ENCODE measurements at regions not wholly inside any gene's neighbourhood (a gene's known extent, or its start where the extent isn't known, plus 50 kb on each side); places are given as distances from the start of the nearest gene placed in this dataset.

DNA sequence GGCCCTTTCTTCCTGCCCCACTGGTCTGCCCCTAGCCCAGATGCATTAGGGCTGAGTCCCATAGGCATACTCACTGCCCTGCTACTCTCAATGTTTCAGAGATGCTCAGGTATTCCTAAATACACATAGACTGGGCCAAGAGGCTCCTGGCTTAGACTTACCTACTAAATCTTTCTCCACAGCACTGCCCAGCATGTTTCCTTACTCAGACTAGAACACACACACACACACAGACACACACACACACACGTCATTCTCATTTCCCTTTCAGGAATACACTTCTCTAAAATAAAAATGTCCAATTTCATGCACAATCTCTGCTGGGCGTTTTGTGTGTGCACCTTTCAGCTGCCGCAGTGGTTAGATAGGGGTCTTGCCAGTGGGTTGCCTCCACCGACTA, 175.7 kb downstream of the FAM43A start:
- ChIA-PET POLR2A (no interaction called here), CTCF (interaction anchor here (0.8 to 1.3 kb wide), 6 partner anchors 48 to 410 kb away, joined by 3 to 4 read pairs (median 3); no protein-coding TSS in a partner anchor)
- no peak overlapping the region for H3K9ac ChIP-seq
- TF ChIP-seq, protein P1, sequence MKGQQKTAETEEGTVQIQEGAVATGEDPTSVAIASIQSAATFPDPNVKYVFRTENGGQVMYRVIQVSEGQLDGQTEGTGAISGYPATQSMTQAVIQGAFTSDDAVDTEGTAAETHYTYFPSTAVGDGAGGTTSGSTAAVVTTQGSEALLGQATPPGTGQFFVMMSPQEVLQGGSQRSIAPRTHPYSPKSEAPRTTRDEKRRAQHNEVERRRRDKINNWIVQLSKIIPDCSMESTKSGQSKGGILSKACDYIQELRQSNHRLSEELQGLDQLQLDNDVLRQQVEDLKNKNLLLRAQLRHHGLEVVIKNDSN (IDR thresholded peaks at IDR 0.05; ENCODE audit: borderline replicate concordance, low read depth): no peak
- TF ChIP-seq FOXJ3 (CRISPR knock-in tag; IDR thresholded peaks at IDR 0.05): no peak
- TF ChIP-seq RFX5 (IDR thresholded peaks at IDR 0.05; ENCODE audit: low read length): no peak
- no peak for TF ChIP-seq JUND (IDR thresholded peaks at IDR 0.05)
- no peak for TF ChIP-seq SMC3 (IDR thresholded peaks at IDR 0.05; ENCODE audit: low read depth, low read length)
- TF ChIP-seq RXRA (IDR thresholded peaks at IDR 0.05; ENCODE audit: borderline replicate concordance, low read depth): no peak
- TF ChIP-seq YY1 (IDR thresholded peaks at IDR 0.05; ENCODE audit: low read depth): no peak
- TF ChIP-seq FOSL2 (IDR thresholded peaks at IDR 0.05; ENCODE audit: borderline replicate concordance, low read depth): no peak
- no peak for TF ChIP-seq POLR2AphosphoS5 (IDR thresholded peaks at IDR 0.05; ENCODE audit: low read depth, low read length)
- TF ChIP-seq, protein P2, sequence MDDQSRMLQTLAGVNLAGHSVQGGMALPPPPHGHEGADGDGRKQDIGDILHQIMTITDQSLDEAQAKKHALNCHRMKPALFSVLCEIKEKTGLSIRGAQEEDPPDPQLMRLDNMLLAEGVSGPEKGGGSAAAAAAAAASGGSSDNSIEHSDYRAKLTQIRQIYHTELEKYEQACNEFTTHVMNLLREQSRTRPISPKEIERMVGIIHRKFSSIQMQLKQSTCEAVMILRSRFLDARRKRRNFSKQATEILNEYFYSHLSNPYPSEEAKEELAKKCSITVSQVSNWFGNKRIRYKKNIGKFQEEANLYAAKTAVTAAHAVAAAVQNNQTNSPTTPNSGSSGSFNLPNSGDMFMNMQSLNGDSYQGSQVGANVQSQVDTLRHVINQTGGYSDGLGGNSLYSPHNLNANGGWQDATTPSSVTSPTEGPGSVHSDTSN (IDR thresholded peaks at IDR 0.05): no peak
- TF ChIP-seq MXI1 (IDR thresholded peaks at IDR 0.05; ENCODE audit: low read depth, low read length): no peak
- TF ChIP-seq RAD21 (IDR thresholded peaks at IDR 0.05; ENCODE audit: low read length): no peak
- TF ChIP-seq GATA2 (CRISPR knock-in tag; IDR thresholded peaks at IDR 0.05): no peak
- H3K4me3 ChIP-seq (ENCODE audit: low read depth in 2 of 2, low read length in 1 of 2): no peak overlapping the region
- no peaks in the 10 kb centered on the region for H3K9me3 ChIP-seq
- no peaks in the 10 kb centered on the region for H3K36me3 ChIP-seq (replicated peaks in 1 of 2; ENCODE audit: control insufficient read depth in 1 of 2, insufficient read depth in 2 of 2, low read length in 1 of 2)
- H3K79me2 ChIP-seq (ENCODE audit: insufficient read depth): no peaks in the 10 kb centered on the region
- no peaks in the 10 kb centered on the region for H3F3A ChIP-seq (replicated peaks; ENCODE audit: insufficient read depth)
- 0 out of 2 replicates have a peak, but pooled peaks cover 6% of the 10 kb centered on the region for H3K27me3 ChIP-seq (ENCODE audit: insufficient read depth)
- WGBS (ENCODE audit: low lambda C conversion rate): 59% methylated on average over 4 of the region's 4 CpGs
- no peaks in the 10 kb centered on the region for H4K20me1 ChIP-seq (ENCODE audit: insufficient read depth)
- DNase-seq: no peak
- no peaks in the 10 kb centered on the region for H3K4me1 ChIP-seq (ENCODE audit: control insufficient read depth in 1 of 2, insufficient read depth in 2 of 2, low read depth in 1 of 2, low read length in 1 of 2)
- no peak overlapping the region for H2AFZ ChIP-seq (ENCODE audit: low read depth)
- no peak overlapping the region for H3K4me2 ChIP-seq
- H3K9me2 ChIP-seq: no peaks in the 10 kb centered on the region
- no peak overlapping the region for H3K27ac ChIP-seq (ENCODE audit: low read depth in 2 of 2, low read length in 1 of 2)

DNA sequence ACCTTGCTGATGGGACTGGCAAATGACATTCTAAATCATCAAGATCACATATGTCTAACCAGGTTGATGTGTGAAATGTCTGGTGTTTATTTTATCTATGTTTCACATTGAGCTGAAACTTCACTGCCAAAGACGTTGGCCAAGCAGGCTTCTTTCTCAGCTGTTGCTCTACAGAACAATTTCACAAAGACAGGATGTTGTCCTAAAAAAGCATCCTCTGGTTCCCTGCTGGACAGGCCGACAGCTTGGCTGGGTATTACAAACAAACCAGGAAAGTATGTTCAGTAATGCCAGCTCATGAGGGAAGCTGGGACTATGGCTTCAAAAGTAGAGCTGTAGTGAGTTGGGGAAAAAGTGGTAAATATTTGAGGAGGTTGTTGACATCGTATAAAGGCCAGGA, 179.4 kb downstream of the FAM43A start:
- Histone ChIP-seq H3K4me1 (ENCODE audit: control insufficient read depth in 1 of 2, insufficient read depth in 2 of 2, low read depth in 1 of 2, low read length in 1 of 2) (no peaks in the 10 kb centered on the region; a peak in 1 of 4 replicates), H3K9ac (no peak overlapping the region)
- TF ChIP-seq CHD2 (IDR thresholded peaks at IDR 0.05; ENCODE audit: low read length, partially characterized antibody) (no peak), FOXM1 (IDR thresholded peaks at IDR 0.05; ENCODE audit: low read depth) (no peak), NFIC (IDR thresholded peaks at IDR 0.05; ENCODE audit: borderline replicate concordance) (no peak), POLR2AphosphoS5 (IDR thresholded peaks at IDR 0.05; ENCODE audit: low read depth, low read length) (no peak), TAF1 (IDR thresholded peaks at IDR 0.05; ENCODE audit: borderline replicate concordance, low read depth, low read length) (no peak), RFX5 (IDR thresholded peaks at IDR 0.05; ENCODE audit: low read length) (no peak), EZH2phosphoT487 (IDR thresholded peaks at IDR 0.05; ENCODE audit: borderline replicate concordance, low read depth) (no peak), YY1 (IDR thresholded peaks at IDR 0.05; ENCODE audit: low read depth) (no peak), MXI1 (IDR thresholded peaks at IDR 0.05; ENCODE audit: low read depth, low read length) (no peak), EP300 (IDR thresholded peaks at IDR 0.05; ENCODE audit: borderline replicate concordance in 1 of 2, low read depth in 1 of 2, low read length in 1 of 2) (no peak)
- TF ChIP-seq, protein P3, sequence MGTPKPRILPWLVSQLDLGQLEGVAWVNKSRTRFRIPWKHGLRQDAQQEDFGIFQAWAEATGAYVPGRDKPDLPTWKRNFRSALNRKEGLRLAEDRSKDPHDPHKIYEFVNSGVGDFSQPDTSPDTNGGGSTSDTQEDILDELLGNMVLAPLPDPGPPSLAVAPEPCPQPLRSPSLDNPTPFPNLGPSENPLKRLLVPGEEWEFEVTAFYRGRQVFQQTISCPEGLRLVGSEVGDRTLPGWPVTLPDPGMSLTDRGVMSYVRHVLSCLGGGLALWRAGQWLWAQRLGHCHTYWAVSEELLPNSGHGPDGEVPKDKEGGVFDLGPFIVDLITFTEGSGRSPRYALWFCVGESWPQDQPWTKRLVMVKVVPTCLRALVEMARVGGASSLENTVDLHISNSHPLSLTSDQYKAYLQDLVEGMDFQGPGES (IDR thresholded peaks at IDR 0.05; ENCODE audit: low read depth, low read length): no peak
- TF ChIP-seq, protein P2 (IDR thresholded peaks at IDR 0.05): no peak
- TF ChIP-seq, protein P4, sequence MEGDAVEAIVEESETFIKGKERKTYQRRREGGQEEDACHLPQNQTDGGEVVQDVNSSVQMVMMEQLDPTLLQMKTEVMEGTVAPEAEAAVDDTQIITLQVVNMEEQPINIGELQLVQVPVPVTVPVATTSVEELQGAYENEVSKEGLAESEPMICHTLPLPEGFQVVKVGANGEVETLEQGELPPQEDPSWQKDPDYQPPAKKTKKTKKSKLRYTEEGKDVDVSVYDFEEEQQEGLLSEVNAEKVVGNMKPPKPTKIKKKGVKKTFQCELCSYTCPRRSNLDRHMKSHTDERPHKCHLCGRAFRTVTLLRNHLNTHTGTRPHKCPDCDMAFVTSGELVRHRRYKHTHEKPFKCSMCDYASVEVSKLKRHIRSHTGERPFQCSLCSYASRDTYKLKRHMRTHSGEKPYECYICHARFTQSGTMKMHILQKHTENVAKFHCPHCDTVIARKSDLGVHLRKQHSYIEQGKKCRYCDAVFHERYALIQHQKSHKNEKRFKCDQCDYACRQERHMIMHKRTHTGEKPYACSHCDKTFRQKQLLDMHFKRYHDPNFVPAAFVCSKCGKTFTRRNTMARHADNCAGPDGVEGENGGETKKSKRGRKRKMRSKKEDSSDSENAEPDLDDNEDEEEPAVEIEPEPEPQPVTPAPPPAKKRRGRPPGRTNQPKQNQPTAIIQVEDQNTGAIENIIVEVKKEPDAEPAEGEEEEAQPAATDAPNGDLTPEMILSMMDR (IDR thresholded peaks at IDR 0.05): no peak
- TF ChIP-seq, protein P5, sequence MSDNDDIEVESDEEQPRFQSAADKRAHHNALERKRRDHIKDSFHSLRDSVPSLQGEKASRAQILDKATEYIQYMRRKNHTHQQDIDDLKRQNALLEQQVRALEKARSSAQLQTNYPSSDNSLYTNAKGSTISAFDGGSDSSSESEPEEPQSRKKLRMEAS (IDR thresholded peaks at IDR 0.05; ENCODE audit: low read depth): no peak

More for the DNA sequence above, 179.4 kb downstream of the FAM43A start:
- Histone ChIP-seq H3K27me3 (ENCODE audit: insufficient read depth) (0 out of 2 replicates have a peak, but pooled peaks cover 6% of the 10 kb centered on the region), H2AFZ (ENCODE audit: low read depth) (no peak overlapping the region), H3F3A (replicated peaks; ENCODE audit: insufficient read depth) (peaks cover 6% of the 10 kb centered on the region), H3K4me2 (no peak overlapping the region), H3K9me3 (no peaks in the 10 kb centered on the region), H3K4me3 (ENCODE audit: low read depth in 2 of 2, low read length in 1 of 2) (no peak overlapping the region), H3K27ac (ENCODE audit: low read depth in 2 of 2, low read length in 1 of 2) (no peak overlapping the region), H4K20me1 (ENCODE audit: insufficient read depth) (no peaks in the 10 kb centered on the region), H3K36me3 (replicated peaks in 1 of 2; ENCODE audit: control insufficient read depth in 1 of 2, insufficient read depth in 2 of 2, low read length in 1 of 2) (no peaks in the 10 kb centered on the region), H3K79me2 (ENCODE audit: insufficient read depth) (no peaks in the 10 kb centered on the region), H3K9me2 (no peaks in the 10 kb centered on the region)
- DNase-seq: no peak
- ChIA-PET POLR2A (no interaction called here), CTCF (interaction anchor here (0.9 to 1.2 kb wide), 2 partner anchors 19 to 137 kb away, joined by 3 read pairs; no protein-coding TSS in a partner anchor)
- 60% methylated on average over 3 of the region's 3 CpGs for WGBS (ENCODE audit: low lambda C conversion rate)
